Gastrocnemius medialis (tissue), 4 donors: ENCODE measurements at regions not wholly inside any gene's neighbourhood (a gene's known extent, or its start where the extent isn't known, plus 50 kb on each side); places are given as distances from the start of the nearest gene placed in this dataset.

ENCODE experiments used
- ATAC-seq, 2 donors: fragments of 150-250 bp; one replicate each; pipeline ENCODE4 v1.9.1; 2016
- DNase-seq, 2 donors: peaks; one replicate each; pipeline ENCODE4 v3.0.0-alpha.2; 2019
- H3K27ac ChIP-seq, 4 donors: fragments of 200-600 bp; sonication (generic); 1 replicate in 1 of 4; 2 replicates in 3 of 4; pipeline ENCODE4 v1.5.1; 2016 to 2018; ENCODE audit warnings: mild to moderate bottlenecking in 2 of 4, moderate library complexity in 1 of 4
- H3K27me3 ChIP-seq, 3 donors: fragments of 200-600 bp; sonication (generic) in 2 of 3; 1 replicate in 1 of 3; 2 replicates in 2 of 3; pipeline versions ENCODE4 v1.5.1 to v1.6.0; 2016 to 2019; ENCODE audit warnings: mild to moderate bottlenecking in 1 of 3, moderate library complexity in 1 of 3
- H3K36me3 ChIP-seq, 2 donors: fragments of 200-600 bp; sonication (generic) in 1 of 2; one replicate each; pipeline ENCODE4 v1.5.1; 2017 to 2018
- H3K4me1 ChIP-seq, 2 donors: fragments of 200-600 bp; sonication (generic) in 1 of 2; one replicate each; pipeline ENCODE4 v1.5.1; 2016 to 2017; ENCODE audit warnings: mild to moderate bottlenecking in 2 of 2
- H3K4me3 ChIP-seq, 4 donors: fragments of 200-600 bp; sonication (generic) in 3 of 4; 1 replicate in 1 of 4; 2 replicates in 3 of 4; pipeline ENCODE4 v1.5.1; 2016 to 2019; ENCODE audit warnings: mild to moderate bottlenecking in 2 of 4
- H3K9me3 ChIP-seq, 3 donors: fragments of 200-600 bp; sonication (generic) in 2 of 3; 1 replicate in 1 of 3; 2 replicates in 2 of 3; pipeline ENCODE4 v1.5.1; 2016 to 2019
- POLR2A ChIP-seq, 2 donors: fragments of 450-650 bp; IDR thresholded peaks; one replicate each; pipeline ENCODE4 v1.6.1; 2017; ENCODE audit warnings: antibody characterized with exemption in 2 of 2, mild to moderate bottlenecking in 2 of 2, moderate library complexity in 2 of 2
- in situ Hi-C, 4 donors: fragments of 200-750 bp; cut with MboI; loops; one replicate each; pipeline versions ENCODE4 v1.15.0 to v1.8.0; 2017; ENCODE audit warnings: low sequenced_read_pairs in 4 of 4
- intact Hi-C: fragments of 100-400 bp; cut with DNase I; formaldehyde crosslinking; loops from one replicate; pipeline ENCODE4 v1.15.1; 2023; ENCODE audit warnings: low total_unique reads
- TF ChIP-seq, protein P1 (sequence below), 5 experiments: fragments of 450-650 bp in 3 of 5; fragments of 200-600 bp in 2 of 5; sonication (generic) in 2 of 5; IDR thresholded peaks in 4 of 5; conservative IDR thresholded peaks in 1 of 5; 1 replicate in 4 of 5; 2 replicates in 1 of 5; pipeline ENCODE4 v1.5.1; 2016 to 2019; ENCODE audit warnings: antibody characterized with exemption in 5 of 5, mild to moderate bottlenecking in 3 of 5, moderate library complexity in 3 of 5

DNA sequence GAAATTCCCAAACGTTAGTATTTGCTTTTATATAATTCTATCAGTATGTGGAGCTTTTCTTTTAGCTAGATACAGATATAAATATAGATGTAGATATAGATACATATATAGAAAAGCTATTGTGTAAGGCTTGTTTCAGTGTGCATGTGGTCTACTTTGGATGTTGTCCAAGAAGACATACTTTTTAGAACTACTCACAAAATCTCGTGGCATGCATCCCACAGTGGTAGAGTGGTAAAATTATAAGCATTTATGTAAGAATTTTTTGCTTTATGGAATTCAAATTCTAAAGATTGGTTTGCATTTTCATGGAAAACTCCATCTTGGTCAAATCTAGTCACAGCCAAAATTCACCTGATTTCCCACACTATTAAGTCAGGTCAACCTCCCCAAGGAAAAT lies 880.4 kb downstream of the EFNB2 start:
- intact Hi-C loops = no loop called here
- ATAC-seq (no peak), DNase-seq (no peak)
- Histone ChIP-seq H3K4me3 (no peak overlapping the region), H3K27me3 (no peaks in the 10 kb centered on the region), H3K27ac (no peak overlapping the region), H3K4me1 (no peaks in the 10 kb centered on the region), H3K36me3 (no peaks in the 10 kb centered on the region), H3K9me3 (no peaks in the 10 kb centered on the region)
- in situ Hi-C loops = no loop called here
- TF ChIP-seq, protein P1, sequence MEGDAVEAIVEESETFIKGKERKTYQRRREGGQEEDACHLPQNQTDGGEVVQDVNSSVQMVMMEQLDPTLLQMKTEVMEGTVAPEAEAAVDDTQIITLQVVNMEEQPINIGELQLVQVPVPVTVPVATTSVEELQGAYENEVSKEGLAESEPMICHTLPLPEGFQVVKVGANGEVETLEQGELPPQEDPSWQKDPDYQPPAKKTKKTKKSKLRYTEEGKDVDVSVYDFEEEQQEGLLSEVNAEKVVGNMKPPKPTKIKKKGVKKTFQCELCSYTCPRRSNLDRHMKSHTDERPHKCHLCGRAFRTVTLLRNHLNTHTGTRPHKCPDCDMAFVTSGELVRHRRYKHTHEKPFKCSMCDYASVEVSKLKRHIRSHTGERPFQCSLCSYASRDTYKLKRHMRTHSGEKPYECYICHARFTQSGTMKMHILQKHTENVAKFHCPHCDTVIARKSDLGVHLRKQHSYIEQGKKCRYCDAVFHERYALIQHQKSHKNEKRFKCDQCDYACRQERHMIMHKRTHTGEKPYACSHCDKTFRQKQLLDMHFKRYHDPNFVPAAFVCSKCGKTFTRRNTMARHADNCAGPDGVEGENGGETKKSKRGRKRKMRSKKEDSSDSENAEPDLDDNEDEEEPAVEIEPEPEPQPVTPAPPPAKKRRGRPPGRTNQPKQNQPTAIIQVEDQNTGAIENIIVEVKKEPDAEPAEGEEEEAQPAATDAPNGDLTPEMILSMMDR (IDR thresholded peaks at IDR 0.05 in 4 of 5, conservative IDR thresholded peaks at IDR 0.05 in 1 of 5) = no peak
- no peak for TF ChIP-seq POLR2A (IDR thresholded peaks at IDR 0.05)

DNA sequence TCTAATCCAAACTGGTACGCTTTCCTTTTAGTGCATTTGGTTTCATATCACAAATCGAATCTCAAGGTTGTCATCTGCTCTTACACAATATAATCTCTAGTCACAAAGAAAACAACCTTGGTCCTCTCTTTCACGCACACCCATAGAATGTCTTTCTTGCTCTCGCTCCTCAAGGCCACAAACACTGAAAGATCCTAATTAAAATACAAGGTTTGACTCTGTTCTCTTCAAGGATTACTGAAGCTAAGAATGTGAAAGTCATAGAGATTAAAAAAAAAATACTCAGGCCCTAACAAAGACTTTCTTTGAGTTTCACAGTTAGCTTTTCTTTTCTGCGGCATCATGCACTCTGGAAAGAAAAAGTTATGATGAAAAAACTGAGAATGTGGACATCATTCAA lies 891.5 kb downstream of the EFNB2 start:
- intact Hi-C loops (no loop called here), in situ Hi-C loops (no loop called here)
- no peak overlapping the region for H3K4me3 ChIP-seq
- H3K4me1 ChIP-seq = no peaks in the 10 kb centered on the region
- TF ChIP-seq, protein P1 (IDR thresholded peaks at IDR 0.05 in 4 of 5, conservative IDR thresholded peaks at IDR 0.05 in 1 of 5) = no peak
- no peak for TF ChIP-seq POLR2A (IDR thresholded peaks at IDR 0.05)
- H3K27ac ChIP-seq = no peak overlapping the region
- DNase-seq = no peak
- H3K36me3 ChIP-seq = no peaks in the 10 kb centered on the region
- H3K27me3 ChIP-seq = no peaks in the 10 kb centered on the region
- H3K9me3 ChIP-seq = no peaks in the 10 kb centered on the region
- no peak for ATAC-seq

DNA sequence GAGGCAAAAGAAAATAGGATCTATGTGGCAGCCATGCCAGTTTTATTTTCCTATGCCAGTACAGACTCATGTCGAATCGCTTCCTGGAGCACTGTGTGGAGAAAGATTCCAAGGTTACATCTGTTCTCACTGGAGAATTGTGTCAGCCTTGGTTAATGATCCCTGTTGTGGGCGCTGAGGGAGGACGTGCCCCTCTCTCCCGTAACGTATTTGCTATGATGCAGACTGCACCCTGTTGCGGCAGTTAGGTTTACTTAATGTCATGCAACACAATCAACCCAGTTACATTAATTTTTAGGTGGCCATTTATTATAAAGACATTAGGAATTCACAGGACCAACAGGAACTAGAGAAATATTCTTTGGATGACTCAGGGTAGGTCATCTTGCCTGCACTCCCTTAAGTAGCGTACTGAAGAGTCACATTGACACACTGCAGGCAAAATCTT lies 892.9 kb downstream of the EFNB2 start:
- intact Hi-C loops = no loop called here
- ATAC-seq (no peak), DNase-seq (no peak)
- no peaks in the 10 kb centered on the region for H3K9me3 ChIP-seq
- no peak overlapping the region for H3K4me3 ChIP-seq
- no peaks in the 10 kb centered on the region for H3K27me3 ChIP-seq
- no peak overlapping the region for H3K27ac ChIP-seq
- no peaks in the 10 kb centered on the region for H3K4me1 ChIP-seq
- TF ChIP-seq, protein P1 (IDR thresholded peaks at IDR 0.05 in 4 of 5, conservative IDR thresholded peaks at IDR 0.05 in 1 of 5) = no peak
- no peak for TF ChIP-seq POLR2A (IDR thresholded peaks at IDR 0.05)
- in situ Hi-C loops = no loop called here
- H3K36me3 ChIP-seq = no peaks in the 10 kb centered on the region

DNA sequence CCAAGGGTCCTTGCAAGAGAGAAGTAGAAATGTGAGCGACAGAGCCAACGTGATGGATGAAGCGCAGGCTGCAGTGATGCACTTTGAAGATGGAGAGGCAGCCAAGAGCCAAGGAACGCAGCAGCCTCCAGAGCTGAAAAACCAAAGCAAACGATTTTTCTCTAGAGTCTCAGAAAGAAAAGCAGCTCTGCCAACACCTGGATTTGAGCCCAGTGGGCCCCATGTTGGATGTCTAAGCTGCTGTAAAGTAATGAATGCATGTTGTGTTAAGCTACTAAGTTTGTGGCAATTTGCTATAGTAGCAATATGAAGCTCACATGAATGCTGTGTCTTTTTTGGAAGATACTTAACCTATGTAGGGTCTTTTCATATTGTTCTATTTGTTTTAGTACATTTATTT lies 894.3 kb downstream of the EFNB2 start:
- Histone ChIP-seq H3K27me3 (no peaks in the 10 kb centered on the region), H3K4me3 (no peak overlapping the region), H3K4me1 (no peaks in the 10 kb centered on the region), H3K27ac (no peak overlapping the region), H3K36me3 (no peaks in the 10 kb centered on the region), H3K9me3 (no peaks in the 10 kb centered on the region)
- TF ChIP-seq POLR2A (IDR thresholded peaks at IDR 0.05) = no peak
- TF ChIP-seq, protein P1 (IDR thresholded peaks at IDR 0.05 in 4 of 5, conservative IDR thresholded peaks at IDR 0.05 in 1 of 5) = no peak
- no peak for ATAC-seq
- no peak for DNase-seq
- in situ Hi-C loops (no loop called here), intact Hi-C loops (no loop called here)

DNA sequence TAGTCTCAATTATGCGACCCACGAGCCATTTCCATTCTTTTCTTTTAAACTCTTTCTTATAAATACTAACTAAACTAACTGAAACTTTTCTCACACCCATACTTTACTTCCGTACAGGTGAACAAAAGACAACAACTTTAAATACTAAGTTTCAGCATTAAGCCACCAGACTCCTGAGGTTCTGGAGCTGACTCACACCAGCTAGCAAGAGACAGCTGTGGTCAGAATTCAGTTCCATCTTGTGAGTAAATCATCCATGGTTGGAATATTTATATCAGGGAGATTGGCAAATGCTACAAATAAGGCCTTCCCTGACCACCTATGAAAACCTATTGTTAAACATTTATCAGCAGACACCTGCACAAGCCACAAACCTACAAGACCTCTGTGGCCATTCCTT lies 897.0 kb downstream of the EFNB2 start:
- Histone ChIP-seq H3K4me1 (no peaks in the 10 kb centered on the region), H3K27ac (no peak overlapping the region), H3K9me3 (no peaks in the 10 kb centered on the region), H3K27me3 (no peaks in the 10 kb centered on the region), H3K36me3 (no peaks in the 10 kb centered on the region), H3K4me3 (no peak overlapping the region)
- in situ Hi-C loops (no loop called here), intact Hi-C loops (no loop called here)
- ATAC-seq = no peak
- TF ChIP-seq POLR2A (IDR thresholded peaks at IDR 0.05) = no peak
- TF ChIP-seq, protein P1 (IDR thresholded peaks at IDR 0.05 in 4 of 5, conservative IDR thresholded peaks at IDR 0.05 in 1 of 5) = no peak
- no peak for DNase-seq
